ENCODE measurements at regions not wholly inside any gene's neighbourhood (a gene's known extent, or its start where the extent isn't known, plus 50 kb on each side); places are given as distances from the start of the nearest gene placed in this dataset.

DNA sequence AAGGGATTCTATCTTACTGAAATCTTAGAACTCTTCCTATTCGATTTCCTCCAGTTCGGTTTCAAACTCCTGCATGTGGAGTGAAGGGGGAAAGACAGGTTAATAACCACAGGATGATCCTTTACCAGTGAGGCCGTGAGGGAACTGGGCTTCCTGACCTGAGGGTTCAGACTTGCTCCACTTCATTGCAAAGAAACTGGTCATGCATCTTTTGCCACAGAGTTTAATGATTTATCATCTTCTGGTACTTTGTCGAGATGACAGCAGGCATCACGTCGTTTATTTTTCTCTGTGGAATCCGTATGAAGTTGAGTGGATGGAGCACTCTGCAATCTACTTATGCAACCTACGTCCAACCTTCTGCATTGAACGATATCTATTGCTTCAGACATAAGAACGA, 145.9 kb upstream of the NLGN4X start:
- H3K9me3 ChIP-seq (ENCODE audit: control insufficient read depth in 4 of 4, low read length in 3 of 4), result no peaks in the 10 kb centered on the region
- WGBS, result 83% methylated on average over 10 of the region's 10 CpGs

DNA sequence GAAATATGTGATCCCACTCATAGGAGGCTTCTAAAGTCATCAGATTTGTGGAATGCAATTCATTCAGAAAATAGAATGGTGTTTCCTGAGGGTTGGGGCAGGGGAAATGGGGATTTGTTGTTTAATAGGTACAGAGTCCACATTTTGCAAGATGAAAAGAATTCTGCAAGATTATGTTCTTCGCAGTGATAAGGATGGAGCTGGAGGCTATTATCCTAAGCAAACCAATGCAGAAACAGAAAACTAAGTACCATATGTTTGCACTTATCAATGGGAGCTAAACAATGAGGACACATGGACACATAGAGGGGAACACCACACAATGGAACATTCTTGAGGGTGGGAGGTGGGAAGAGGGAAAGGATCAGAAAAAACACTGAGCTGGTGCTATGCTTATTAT, 144.3 kb upstream of the NLGN4X start:
- H3K9ac ChIP-seq (ENCODE audit: low read depth in 1 of 2, low read length in 2 of 2), result no peak overlapping the region
- H3K4me3 ChIP-seq (ENCODE audit: low read depth in 1 of 3, low read length in 3 of 3), result no peak overlapping the region
- H3K9me3 ChIP-seq (ENCODE audit: control insufficient read depth in 4 of 4, low read length in 3 of 4), result no peaks in the 10 kb centered on the region
- DNase-seq (ENCODE audit: low spot score), result no peak
- no peaks in the 10 kb centered on the region for H3K36me3 ChIP-seq (ENCODE audit: control insufficient read depth in 4 of 4, insufficient read depth in 3 of 4, low read depth in 1 of 4, low read length in 3 of 4)
- no peaks in the 10 kb centered on the region for H3K27me3 ChIP-seq (ENCODE audit: control insufficient read depth in 4 of 4, insufficient read depth in 4 of 4, low read length in 3 of 4)
- 46% methylated on average over 1 of the region's 1 CpG for WGBS
- no peaks in the 10 kb centered on the region for H3K4me1 ChIP-seq (ENCODE audit: control insufficient read depth in 4 of 4, insufficient read depth in 4 of 4, low read length in 3 of 4)
- no peak overlapping the region for H3K27ac ChIP-seq (ENCODE audit: low read depth in 1 of 2, low read length in 2 of 2)
- TF ChIP-seq YY1 (IDR thresholded peaks at IDR 0.05), result no peak
- TF ChIP-seq FOXA1 (IDR thresholded peaks at IDR 0.05), result no peak
- TF ChIP-seq RXRA (IDR thresholded peaks at IDR 0.05), result no peak
- TF ChIP-seq, protein P1, sequence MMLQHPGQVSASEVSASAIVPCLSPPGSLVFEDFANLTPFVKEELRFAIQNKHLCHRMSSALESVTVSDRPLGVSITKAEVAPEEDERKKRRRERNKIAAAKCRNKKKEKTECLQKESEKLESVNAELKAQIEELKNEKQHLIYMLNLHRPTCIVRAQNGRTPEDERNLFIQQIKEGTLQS (IDR thresholded peaks at IDR 0.05), result no peak
- TF ChIP-seq, protein P2, sequence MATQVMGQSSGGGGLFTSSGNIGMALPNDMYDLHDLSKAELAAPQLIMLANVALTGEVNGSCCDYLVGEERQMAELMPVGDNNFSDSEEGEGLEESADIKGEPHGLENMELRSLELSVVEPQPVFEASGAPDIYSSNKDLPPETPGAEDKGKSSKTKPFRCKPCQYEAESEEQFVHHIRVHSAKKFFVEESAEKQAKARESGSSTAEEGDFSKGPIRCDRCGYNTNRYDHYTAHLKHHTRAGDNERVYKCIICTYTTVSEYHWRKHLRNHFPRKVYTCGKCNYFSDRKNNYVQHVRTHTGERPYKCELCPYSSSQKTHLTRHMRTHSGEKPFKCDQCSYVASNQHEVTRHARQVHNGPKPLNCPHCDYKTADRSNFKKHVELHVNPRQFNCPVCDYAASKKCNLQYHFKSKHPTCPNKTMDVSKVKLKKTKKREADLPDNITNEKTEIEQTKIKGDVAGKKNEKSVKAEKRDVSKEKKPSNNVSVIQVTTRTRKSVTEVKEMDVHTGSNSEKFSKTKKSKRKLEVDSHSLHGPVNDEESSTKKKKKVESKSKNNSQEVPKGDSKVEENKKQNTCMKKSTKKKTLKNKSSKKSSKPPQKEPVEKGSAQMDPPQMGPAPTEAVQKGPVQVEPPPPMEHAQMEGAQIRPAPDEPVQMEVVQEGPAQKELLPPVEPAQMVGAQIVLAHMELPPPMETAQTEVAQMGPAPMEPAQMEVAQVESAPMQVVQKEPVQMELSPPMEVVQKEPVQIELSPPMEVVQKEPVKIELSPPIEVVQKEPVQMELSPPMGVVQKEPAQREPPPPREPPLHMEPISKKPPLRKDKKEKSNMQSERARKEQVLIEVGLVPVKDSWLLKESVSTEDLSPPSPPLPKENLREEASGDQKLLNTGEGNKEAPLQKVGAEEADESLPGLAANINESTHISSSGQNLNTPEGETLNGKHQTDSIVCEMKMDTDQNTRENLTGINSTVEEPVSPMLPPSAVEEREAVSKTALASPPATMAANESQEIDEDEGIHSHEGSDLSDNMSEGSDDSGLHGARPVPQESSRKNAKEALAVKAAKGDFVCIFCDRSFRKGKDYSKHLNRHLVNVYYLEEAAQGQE (IDR thresholded peaks at IDR 0.05), result no peak
- no peak for TF ChIP-seq NR2F2 (IDR thresholded peaks at IDR 0.05)
- no peak for TF ChIP-seq RAD21 (IDR thresholded peaks at IDR 0.05)
- TF ChIP-seq, protein P3, sequence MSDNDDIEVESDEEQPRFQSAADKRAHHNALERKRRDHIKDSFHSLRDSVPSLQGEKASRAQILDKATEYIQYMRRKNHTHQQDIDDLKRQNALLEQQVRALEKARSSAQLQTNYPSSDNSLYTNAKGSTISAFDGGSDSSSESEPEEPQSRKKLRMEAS (IDR thresholded peaks at IDR 0.05), result no peak

More for the DNA sequence above, 145.9 kb upstream of the NLGN4X start:
- Histone ChIP-seq H3K4me1 (ENCODE audit: control insufficient read depth in 4 of 4, insufficient read depth in 4 of 4, low read length in 3 of 4) (no peaks in the 10 kb centered on the region), H3K27ac (ENCODE audit: low read depth in 1 of 2, low read length in 2 of 2) (no peak overlapping the region), H3K27me3 (ENCODE audit: control insufficient read depth in 4 of 4, insufficient read depth in 4 of 4, low read length in 3 of 4) (no peaks in the 10 kb centered on the region), H3K4me3 (ENCODE audit: low read depth in 1 of 3, low read length in 3 of 3) (no peak overlapping the region), H3K9ac (ENCODE audit: low read depth in 1 of 2, low read length in 2 of 2) (no peak overlapping the region), H3K36me3 (ENCODE audit: control insufficient read depth in 4 of 4, insufficient read depth in 3 of 4, low read depth in 1 of 4, low read length in 3 of 4) (no peaks in the 10 kb centered on the region)
- no peak for DNase-seq (ENCODE audit: low spot score)
- TF ChIP-seq, protein P3 (IDR thresholded peaks at IDR 0.05), result no peak
- no peak for TF ChIP-seq NR2F2 (IDR thresholded peaks at IDR 0.05)
- TF ChIP-seq, protein P4, sequence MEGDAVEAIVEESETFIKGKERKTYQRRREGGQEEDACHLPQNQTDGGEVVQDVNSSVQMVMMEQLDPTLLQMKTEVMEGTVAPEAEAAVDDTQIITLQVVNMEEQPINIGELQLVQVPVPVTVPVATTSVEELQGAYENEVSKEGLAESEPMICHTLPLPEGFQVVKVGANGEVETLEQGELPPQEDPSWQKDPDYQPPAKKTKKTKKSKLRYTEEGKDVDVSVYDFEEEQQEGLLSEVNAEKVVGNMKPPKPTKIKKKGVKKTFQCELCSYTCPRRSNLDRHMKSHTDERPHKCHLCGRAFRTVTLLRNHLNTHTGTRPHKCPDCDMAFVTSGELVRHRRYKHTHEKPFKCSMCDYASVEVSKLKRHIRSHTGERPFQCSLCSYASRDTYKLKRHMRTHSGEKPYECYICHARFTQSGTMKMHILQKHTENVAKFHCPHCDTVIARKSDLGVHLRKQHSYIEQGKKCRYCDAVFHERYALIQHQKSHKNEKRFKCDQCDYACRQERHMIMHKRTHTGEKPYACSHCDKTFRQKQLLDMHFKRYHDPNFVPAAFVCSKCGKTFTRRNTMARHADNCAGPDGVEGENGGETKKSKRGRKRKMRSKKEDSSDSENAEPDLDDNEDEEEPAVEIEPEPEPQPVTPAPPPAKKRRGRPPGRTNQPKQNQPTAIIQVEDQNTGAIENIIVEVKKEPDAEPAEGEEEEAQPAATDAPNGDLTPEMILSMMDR (IDR thresholded peaks at IDR 0.05; ENCODE audit: low read depth, low read length, missing input control), result no peak
- TF ChIP-seq HNF4A (conservative IDR thresholded peaks at IDR 0.05), result no peak
- TF ChIP-seq HNF4G (IDR thresholded peaks at IDR 0.05), result no peak
- no peak for TF ChIP-seq FOXA2 (IDR thresholded peaks at IDR 0.05)
- TF ChIP-seq YY1 (IDR thresholded peaks at IDR 0.05), result no peak
- TF ChIP-seq TAF1 (conservative IDR thresholded peaks at IDR 0.05), result no peak
- TF ChIP-seq, protein P5, sequence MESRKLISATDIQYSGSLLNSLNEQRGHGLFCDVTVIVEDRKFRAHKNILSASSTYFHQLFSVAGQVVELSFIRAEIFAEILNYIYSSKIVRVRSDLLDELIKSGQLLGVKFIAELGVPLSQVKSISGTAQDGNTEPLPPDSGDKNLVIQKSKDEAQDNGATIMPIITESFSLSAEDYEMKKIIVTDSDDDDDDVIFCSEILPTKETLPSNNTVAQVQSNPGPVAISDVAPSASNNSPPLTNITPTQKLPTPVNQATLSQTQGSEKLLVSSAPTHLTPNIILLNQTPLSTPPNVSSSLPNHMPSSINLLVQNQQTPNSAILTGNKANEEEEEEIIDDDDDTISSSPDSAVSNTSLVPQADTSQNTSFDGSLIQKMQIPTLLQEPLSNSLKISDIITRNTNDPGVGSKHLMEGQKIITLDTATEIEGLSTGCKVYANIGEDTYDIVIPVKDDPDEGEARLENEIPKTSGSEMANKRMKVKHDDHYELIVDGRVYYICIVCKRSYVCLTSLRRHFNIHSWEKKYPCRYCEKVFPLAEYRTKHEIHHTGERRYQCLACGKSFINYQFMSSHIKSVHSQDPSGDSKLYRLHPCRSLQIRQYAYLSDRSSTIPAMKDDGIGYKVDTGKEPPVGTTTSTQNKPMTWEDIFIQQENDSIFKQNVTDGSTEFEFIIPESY (IDR thresholded peaks at IDR 0.05), result no peak
- no peak for TF ChIP-seq RAD21 (IDR thresholded peaks at IDR 0.05)
- TF ChIP-seq, protein P1 (IDR thresholded peaks at IDR 0.05), result no peak
- TF ChIP-seq, protein P2 (IDR thresholded peaks at IDR 0.05), result no peak
- no peak for TF ChIP-seq RXRA (IDR thresholded peaks at IDR 0.05)
- TF ChIP-seq FOXA1 (IDR thresholded peaks at IDR 0.05), result no peak
- no peak for TF ChIP-seq EGR1 (IDR thresholded peaks at IDR 0.05; ENCODE audit: low read depth in 2 of 2)
- TF ChIP-seq GABPA (IDR thresholded peaks at IDR 0.05 in 1 of 2, conservative IDR thresholded peaks at IDR 0.05 in 1 of 2), result no peak
- TF ChIP-seq SP1 (IDR thresholded peaks at IDR 0.05), result no peak
- TF ChIP-seq JUND (IDR thresholded peaks at IDR 0.05), result no peak
